GM21367 (cell line): ENCODE measurements at regions not wholly inside any gene's neighbourhood (a gene's known extent, or its start where the extent isn't known, plus 50 kb on each side); places are given as distances from the start of the nearest gene placed in this dataset.

ENCODE experiments used
- ATAC-seq: cut with Tn5 transposase; IDR thresholded peaks from one replicate; pipeline ENCODE4 v1.9.1; 2021; ENCODE audit not compliant: unreplicated experiment

- no peak for ATAC-seq
Observed at GRCh38 chr13:60794751-60795150, 397.7 kb downstream of the TDRD3 start.

DNA sequence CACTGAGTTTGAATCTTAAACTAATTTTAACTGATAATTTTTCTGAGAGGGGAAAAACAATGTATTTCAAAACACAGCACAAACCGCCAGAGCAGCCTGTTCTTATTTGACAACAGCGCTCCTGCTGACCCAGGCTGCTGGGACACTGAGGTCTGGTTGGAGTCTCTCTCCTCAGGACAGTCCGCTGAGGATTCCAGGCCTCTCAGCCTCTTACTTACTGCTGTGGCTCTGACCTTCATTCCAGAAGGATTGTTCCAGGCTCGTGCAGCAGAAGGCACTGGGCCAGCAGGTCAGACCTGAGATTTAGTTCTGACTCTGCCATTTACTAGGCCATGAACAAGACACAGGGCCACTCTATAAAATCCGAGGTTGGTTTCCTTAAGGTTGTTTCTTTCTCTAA lies 393.6 kb downstream of the TDRD3 start:
- ATAC-seq: no peak

- ATAC-seq: no peak
Observed at GRCh38 chr13:60788156-60788829, 391.3 kb downstream of the TDRD3 start.

GRCh38 chr13:60787083-60787482 lies 390.1 kb downstream of the TDRD3 start:
- no peak for ATAC-seq

DNA sequence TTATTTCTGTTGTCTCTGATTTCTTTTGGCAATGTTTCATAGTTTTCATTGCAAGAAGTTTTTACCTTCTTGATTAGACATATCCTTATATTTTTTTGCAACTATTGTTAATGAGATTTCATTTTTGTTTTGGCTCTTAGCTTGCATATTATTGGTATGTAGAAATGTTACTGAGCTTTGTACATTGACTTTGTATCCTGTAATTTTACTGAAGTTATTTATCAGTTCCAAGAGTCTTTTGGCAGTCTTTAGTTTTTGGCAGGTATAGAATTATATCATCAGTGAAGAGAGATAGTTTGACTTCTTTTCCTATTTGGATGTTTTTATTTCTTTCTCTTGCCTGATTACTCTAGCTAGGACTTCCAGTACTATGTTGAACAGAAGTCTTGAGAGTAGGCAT lies 375.7 kb downstream of the TDRD3 start:
- no peak for ATAC-seq

DNA sequence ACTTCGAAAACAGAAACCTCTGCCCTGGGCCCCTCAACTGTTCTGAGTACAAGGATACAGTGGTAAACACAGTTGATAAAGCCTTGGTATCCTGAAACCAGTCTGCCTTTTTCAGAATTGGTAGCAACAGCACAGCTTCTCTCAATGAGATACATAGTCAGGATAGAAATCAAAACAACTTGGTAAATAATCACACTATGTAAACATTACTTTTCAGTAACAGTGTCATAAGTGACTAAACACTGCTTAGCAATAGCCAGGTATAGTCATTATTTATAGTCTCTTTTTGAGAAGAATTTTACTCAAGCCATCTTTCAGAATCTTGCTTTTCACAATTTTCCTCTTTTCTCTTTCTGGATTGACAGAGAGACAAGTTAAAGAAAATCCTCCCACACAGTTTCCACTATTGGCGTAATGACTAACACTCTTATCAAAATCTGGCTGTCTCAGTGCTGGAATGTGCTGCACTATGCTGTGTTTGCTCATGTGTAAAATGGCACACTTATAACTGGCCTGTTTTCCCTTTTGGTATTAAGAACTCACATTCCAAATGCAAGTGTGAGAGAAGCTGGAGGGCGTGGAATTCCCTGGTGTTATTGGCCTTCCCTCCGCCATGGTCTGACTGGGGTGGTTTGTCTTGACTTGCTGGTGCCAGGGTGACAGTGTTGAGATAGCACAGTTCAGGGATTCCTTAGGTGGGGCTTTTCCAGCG lies 368.8 kb downstream of the TDRD3 start:
- no peak for ATAC-seq

- no peak for ATAC-seq
Observed at GRCh38 chr13:60759499-60759898, 362.5 kb downstream of the TDRD3 start.

GRCh38 chr13:60758637-60759036 lies 361.6 kb downstream of the TDRD3 start:
- no peak for ATAC-seq

- ATAC-seq: no peak
Observed at GRCh38 chr13:60757501-60758215, 360.6 kb downstream of the TDRD3 start.

- no peak for ATAC-seq
Observed at GRCh38 chr13:60756306-60756705, 359.3 kb downstream of the TDRD3 start.

GRCh38 chr13:60755380-60756163 lies 358.6 kb downstream of the TDRD3 start:
- no peak for ATAC-seq

- no peak for ATAC-seq
Observed at GRCh38 chr13:60754211-60755090, 357.4 kb downstream of the TDRD3 start.

DNA sequence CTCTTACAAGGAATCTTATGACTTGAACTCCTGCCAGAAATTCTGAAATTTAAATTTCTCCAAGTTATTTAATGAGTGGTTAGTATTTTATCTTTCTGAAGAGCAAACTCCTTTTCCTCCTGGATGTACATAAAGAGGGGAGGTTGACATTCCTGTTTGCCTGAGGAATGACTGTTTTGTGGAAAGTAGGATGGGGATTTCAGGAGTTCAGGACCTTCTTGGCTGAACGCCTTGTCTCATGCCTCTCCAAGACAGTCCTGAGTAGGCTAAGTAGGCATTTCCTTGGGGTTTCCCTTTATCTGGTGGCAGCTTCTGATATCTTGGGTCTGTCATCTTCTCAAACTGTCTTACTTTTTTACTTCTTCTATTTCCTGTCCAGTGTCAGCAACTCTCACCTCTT lies 356.6 kb downstream of the TDRD3 start:
- ATAC-seq: no peak

GRCh38 chr13:60745343-60745742 lies 348.3 kb downstream of the TDRD3 start:
- ATAC-seq: no peak

DNA sequence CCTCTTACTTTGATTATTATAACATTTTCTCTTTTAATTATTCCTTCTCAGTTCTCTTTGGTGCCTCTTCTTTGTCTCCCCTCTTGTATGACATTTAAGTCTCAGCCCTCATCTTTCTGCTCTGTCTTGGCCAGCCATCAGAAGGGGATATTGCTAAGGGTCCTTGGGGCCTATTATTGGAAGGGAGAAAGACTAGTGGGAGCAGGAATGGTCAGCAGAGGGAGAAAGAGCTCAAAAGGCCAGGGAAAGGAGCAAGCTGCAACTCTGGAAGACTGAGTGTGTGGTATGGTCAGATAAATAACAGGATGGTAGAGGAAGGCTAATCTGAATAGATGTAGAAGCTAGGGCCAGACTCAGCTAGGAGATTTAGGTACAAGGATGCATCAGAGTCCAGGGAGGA lies 336.9 kb downstream of the TDRD3 start:
- ATAC-seq: no peak

DNA sequence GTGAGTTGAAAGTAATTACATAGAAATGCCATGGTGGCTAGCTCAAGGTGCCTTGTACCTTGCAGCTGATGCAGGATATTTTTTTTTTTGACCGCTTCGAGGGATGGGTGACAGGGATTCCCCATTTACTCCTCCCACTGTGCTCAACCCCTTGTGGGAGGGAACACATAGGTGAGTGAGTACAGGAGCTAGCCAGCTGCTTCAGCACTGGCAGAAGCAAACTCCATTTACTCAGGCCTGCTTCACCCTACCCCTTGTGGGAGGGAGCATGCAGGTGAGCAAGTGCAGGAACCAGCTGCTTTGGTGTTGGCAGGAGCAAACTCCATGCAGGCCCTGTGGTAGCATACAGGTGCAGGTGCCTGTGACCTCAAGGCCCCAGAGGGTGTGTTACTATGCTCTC lies 330.1 kb downstream of the TDRD3 start:
- ATAC-seq: no peak

GRCh38 chr13:60721063-60721462 lies 324.0 kb downstream of the TDRD3 start:
- no peak for ATAC-seq

DNA sequence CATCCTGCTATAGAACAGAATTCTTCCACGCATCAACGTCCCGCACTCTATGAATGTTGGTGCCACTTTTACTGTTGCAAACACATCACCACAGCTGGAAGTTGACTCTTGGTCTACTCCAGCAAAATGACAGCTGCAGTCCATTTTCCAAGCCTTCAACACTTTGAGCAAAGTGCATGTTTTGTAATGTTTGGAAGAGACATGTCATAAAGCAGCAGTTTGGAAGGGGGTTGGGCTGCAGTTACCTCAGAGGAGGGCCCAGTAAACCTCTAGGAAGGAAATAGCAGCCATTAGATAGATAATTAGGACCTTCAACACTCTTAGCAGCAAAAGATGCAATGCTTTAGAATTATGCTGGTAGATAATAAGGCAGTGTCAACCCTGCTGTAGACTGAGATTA lies 323.6 kb downstream of the TDRD3 start:
- no peak for ATAC-seq

- no peak for ATAC-seq
Observed at GRCh38 chr13:60716313-60716712, 319.3 kb downstream of the TDRD3 start.

DNA sequence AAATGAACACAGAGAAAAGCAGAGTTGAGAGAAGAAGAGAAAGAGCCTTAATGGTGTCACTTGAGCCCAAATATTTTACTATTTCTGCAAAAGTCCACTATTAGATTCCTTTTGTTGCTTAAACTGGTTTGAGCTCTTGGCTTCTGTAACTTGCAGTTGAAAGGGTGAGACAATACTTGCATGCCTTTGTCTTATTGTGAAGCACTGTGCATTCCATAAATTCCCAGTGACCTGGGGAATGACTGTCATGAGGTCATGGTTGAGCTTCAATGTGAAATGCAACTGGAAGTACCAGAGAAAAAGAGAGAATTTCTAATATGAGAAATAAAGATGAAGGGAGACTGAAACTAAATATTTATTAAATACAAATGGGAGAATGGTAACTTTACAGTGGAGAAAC lies 310.9 kb downstream of the TDRD3 start:
- no peak for ATAC-seq
